GM19238 (cell line): ENCODE measurements at regions not wholly inside any gene's neighbourhood (a gene's known extent, or its start where the extent isn't known, plus 50 kb on each side); places are given as distances from the start of the nearest gene placed in this dataset.
"Not testable (repeated sequence)": the region's sequence is repeated elsewhere in the genome, so short reads cannot be mapped to it uniquely, and the experiment has no call there.

Experiments
- DNase-seq: peaks from one replicate; pipeline ENCODE4 v3.0.0; 2011; ENCODE audit warnings: low spot score; ENCODE audit not compliant: insufficient read length

- no peak for DNase-seq
Observed at GRCh38 chr13:76663592-76664335, 222.4 kb downstream of the KCTD12 start.

- DNase-seq: not testable (repeated sequence)
Observed at GRCh38 chr13:76659074-76659473, 227.1 kb downstream of the KCTD12 start.

GRCh38 chr13:76656500-76656899 is 229.7 kb downstream of the KCTD12 start:
- DNase-seq: no peak

GRCh38 chr13:76656056-76656455 is 230.1 kb downstream of the KCTD12 start:
- DNase-seq: no peak

- DNase-seq: no peak
Observed at GRCh38 chr13:76654263-76654662, 231.9 kb downstream of the KCTD12 start.

GRCh38 chr13:76651286-76651685 is 234.9 kb downstream of the KCTD12 start:
- no peak for DNase-seq

GRCh38 chr13:76647550-76647949 is 238.7 kb downstream of the KCTD12 start:
- no peak for DNase-seq

GRCh38 chr13:76646946-76647345 is 239.3 kb downstream of the KCTD12 start:
- no peak for DNase-seq

GRCh38 chr13:76645632-76646031 is 240.6 kb downstream of the KCTD12 start:
- no peak for DNase-seq

GRCh38 chr13:76644906-76645305 is 241.3 kb downstream of the KCTD12 start:
- no peak for DNase-seq

- no peak for DNase-seq
Observed at GRCh38 chr13:76643596-76643995, 242.6 kb downstream of the KCTD12 start.

GRCh38 chr13:76641056-76641455 is 245.1 kb downstream of the KCTD12 start:
- no peak for DNase-seq

- no peak for DNase-seq
Observed at GRCh38 chr13:76638882-76639281, 247.3 kb downstream of the KCTD12 start.

- DNase-seq: no peak
Observed at GRCh38 chr13:76638181-76638580, 248.0 kb downstream of the KCTD12 start.

GRCh38 chr13:76637641-76638141 is 248.5 kb downstream of the KCTD12 start:
- DNase-seq: no peak

GRCh38 chr13:76636829-76637228 is 249.4 kb downstream of the KCTD12 start:
- no peak for DNase-seq

- DNase-seq: no peak
Observed at GRCh38 chr13:76635232-76636230, 250.7 kb downstream of the KCTD12 start.

GRCh38 chr13:76634431-76635191 is 251.6 kb downstream of the KCTD12 start:
- no peak for DNase-seq

- DNase-seq: no peak
Observed at GRCh38 chr13:76632401-76633044, 253.7 kb downstream of the KCTD12 start.

GRCh38 chr13:76630629-76631230 is 255.5 kb downstream of the KCTD12 start:
- no peak for DNase-seq
